ENCODE measurements at regions not wholly inside any gene's neighbourhood (a gene's known extent, or its start where the extent isn't known, plus 50 kb on each side); places are given as distances from the start of the nearest gene placed in this dataset.
A peak's percentile ranks its signal among the peaks of the same experiment; 100 is the strongest.
"Not testable (repeated sequence)": the region's sequence is repeated elsewhere in the genome, so short reads cannot be mapped to it uniquely, and the experiment has no call there.

DNA sequence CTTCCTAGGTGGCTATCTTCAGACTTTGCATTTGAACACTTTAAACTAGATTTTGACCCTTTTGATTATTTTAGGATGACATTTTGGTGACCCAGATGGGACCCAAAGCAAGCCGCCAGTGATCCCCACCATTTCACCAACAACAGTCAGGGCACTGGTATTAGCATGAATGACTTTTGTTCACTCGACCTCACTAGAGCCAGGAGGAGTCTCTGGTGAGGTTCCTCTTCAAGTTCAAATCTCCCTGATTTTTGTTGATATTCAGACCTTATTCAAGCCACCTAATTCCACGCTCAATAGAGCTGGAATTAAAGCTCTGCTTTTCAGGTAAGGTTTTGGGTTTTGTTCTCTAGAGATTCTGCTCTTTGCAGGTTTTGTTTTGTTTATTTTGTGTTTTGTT lies 202.3 kb downstream of the MREG start:
- DNase-seq (no peak), ATAC-seq (no peak)
- intact Hi-C loops (cut with micrococcal nuclease), result no loop called here

DNA sequence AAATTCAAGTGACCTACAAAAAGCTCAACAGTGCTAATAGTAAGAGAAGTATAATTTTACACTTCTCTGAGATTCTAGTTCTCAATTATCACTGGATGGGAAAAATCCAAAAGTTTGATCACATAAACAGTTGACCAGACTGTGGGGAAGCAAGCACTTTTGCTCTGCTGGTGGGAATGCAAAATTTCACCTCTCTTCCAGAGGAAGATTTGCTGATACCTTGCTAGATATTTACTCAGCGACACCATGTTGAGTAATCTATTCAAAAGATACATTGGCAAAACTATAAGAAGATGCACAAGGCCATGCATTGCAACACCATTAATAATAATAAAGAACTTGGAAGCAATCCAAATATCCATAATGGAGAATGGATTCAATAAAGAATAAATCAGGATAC lies 204.4 kb downstream of the MREG start:
- intact Hi-C loops (cut with micrococcal nuclease), result no loop called here
- ATAC-seq (no peak), DNase-seq (no peak)

- DNase-seq (no peak), ATAC-seq (no peak)
- intact Hi-C loops (cut with micrococcal nuclease), result no loop called here
These were observed 205.2 kb downstream of the MREG start for GRCh38 chr2:215808194-215808593.

DNA sequence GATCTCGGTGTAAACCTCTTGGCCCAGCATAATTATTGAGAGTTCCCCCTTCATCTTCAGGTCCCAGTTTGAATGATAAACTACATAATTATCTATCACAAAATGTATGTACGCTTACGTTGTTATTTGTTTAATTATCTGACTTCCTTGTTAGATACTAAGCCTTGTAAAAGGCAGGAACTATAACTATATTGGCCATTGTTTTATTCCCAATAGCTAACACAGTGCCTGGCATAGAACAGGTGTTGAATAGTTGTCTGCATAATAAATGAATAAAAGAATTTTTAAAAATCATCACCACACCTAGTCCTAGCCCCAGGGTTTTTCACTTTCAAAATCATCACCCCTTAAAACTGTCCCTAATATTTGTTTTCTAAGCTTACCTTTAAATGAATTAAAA lies 207.9 kb downstream of the MREG start:
- no peak for ATAC-seq
- intact Hi-C loops (cut with micrococcal nuclease), result no loop called here
- no peak for DNase-seq

- no peak for ATAC-seq
- intact Hi-C loops (cut with micrococcal nuclease), result no loop called here
- DNase-seq, result no peak
These were observed 210.2 kb downstream of the MREG start for GRCh38 chr2:215803150-215803549.

- intact Hi-C loops (cut with micrococcal nuclease), result no loop called here
These were observed 214.2 kb downstream of the MREG start for GRCh38 chr2:215799194-215799593.

DNA sequence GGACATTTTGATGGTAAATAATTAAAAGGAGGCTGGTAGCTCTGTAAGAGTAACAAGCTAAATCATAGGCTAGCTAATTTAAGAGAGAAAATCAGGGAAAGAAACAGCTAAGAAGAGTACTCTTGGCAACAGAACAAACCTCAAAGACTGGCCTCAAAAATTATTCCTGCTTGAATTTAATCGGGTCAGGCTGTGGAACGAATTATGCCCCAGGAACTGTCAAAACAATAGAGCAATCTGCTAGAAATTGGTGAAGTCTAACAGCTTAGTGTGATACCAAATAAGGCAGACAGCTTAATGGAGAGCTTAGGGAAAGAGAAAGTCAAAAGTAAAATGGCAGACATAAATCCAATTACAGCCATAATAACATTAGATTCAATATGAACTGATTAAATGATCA lies 215.7 kb downstream of the MREG start:
- intact Hi-C loops (cut with micrococcal nuclease), result no loop called here
- ATAC-seq (no peak), DNase-seq (no peak)

More at GRCh38 chr2:215799194-215799593, 214.2 kb downstream of the MREG start:
- ATAC-seq, result no peak
- no peak for DNase-seq

DNA sequence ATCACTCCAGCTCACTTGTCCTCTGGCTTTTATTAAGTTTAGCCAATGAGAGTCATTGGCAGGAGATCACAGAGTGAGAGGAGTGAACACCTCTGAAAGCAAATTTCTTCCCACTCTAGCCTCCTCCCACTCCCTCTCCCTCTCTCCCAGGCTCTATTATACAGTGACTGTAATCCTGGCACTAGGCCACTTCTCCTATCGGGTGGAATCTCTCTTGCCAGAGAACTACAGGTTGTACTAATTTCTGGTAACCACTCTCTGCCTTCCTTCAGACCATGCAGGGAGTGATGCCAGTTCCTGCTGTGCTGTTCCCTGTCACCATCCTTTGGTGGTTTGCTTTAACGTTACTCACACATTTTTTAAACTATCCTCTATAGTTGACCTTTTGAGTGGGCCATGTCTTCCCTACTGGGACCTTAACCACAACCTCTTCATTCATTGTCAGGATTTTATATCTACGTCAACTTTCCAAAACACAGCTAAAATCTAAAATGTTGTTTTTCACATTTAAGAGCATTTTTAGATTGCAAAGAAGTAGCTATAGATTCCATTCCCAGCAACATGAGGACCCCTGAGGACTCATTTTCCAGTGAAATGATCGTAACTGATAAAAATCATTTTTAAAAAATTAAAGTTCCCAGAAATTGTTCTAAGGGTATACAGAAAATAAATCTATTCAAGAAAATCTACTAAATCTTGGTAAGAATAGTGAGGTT lies 217.1 kb downstream of the MREG start:
- no peak for ATAC-seq
- no peak for DNase-seq
- intact Hi-C loops (cut with micrococcal nuclease), result no loop called here

DNA sequence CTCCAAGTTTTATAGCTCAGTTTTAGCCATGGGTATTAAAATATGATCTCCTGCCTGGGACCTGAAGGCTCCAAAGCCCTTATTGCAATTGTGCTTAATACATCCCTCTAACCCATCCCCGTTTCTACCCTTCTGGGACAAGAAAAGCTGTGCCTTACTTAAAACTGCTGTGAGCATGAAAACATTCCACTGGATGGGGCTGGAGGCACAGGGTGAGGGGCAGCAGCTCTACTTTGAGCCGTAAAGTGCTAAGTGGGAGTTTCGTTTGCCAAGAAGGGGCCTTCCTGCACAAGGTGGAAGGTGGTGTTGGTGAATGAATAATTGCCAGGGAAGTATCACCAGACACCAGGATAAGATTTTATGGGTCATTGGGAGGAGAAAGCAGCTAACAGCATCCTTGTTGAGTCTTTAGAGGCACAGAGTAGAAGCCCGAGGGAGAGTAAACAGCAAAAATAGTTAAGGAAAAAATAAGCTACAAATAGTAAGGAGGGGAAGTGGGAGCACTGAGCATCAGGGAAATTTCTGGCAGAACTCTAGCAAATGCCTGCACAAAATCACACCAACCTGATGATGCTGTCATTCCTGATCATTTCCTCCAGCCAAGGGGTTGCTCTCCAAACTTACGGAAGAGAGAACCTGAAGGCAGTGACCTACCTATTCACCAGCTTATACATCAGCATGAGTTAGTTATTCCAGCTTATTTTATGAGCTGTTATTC lies 218.4 kb downstream of the MREG start:
- ATAC-seq (no peak), DNase-seq (no peak)
- intact Hi-C loops (cut with micrococcal nuclease), result no loop called here

DNA sequence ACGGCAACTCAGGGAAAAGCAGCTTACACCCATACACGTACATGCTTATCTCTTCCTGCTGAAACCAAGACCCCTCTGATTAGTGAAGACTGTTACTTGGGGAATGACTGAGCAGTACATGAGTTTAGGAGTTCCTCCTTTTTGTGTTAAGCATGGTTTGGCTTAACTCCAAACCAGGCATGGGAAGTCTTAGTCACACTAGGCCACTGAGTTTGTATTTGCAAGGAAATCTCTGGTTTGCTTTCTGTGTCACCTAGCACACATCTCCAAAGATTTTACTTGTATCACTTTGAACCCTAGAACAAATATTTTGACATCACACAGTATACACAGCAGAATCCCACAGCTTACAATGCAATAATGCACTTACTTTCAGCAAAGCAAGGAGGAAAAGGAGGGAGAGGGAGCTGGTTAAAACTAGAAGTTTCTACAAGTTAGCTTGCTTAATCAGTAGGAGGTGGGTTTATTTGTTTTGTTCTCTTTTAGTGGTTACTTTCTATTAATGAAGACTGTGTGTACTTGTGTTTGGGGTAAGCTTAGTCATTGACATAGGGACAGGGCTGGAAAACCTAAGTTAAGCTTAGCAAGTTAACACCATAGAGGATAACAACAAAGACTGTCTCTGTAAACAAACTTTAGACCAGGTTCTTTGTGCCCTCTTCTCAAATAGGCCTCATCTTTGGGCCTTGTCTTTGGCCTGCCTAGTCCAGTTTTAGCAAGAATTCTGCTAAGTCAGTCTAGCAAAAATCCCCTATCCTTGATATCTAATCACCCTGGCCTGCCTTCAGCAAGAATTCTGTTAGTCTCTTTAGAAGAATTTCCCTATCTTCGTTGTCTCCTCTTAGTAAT lies 219.4 kb downstream of the MREG start:
- intact Hi-C loops (cut with micrococcal nuclease), result no loop called here
- DNase-seq (no peak), ATAC-seq (peak; percentile 76)

DNA sequence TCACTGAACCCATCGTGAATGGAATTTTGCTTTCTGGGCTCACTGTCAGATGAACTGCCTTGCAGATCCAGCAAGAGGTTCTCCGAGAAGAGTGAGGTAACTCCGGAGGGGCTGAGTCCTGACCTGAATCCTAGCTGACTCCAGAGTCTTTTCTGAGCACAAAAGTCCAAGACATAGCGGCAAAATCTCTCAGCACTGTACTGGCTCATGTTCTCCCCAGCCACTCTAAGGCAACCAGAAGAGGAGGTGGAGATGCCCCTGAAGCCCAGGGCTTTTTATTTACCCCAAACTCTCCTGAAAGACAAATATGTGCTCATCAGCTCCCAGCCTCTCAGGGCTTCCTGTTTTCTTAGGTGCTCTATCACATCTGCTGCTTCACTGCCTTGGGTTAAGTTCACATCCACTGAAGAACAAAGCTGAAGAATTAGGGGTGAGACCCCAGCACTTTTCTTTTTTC lies 221.8 kb downstream of the MREG start:
- no peak for ATAC-seq
- intact Hi-C loops (cut with micrococcal nuclease), result no loop called here
- no peak for DNase-seq

DNA sequence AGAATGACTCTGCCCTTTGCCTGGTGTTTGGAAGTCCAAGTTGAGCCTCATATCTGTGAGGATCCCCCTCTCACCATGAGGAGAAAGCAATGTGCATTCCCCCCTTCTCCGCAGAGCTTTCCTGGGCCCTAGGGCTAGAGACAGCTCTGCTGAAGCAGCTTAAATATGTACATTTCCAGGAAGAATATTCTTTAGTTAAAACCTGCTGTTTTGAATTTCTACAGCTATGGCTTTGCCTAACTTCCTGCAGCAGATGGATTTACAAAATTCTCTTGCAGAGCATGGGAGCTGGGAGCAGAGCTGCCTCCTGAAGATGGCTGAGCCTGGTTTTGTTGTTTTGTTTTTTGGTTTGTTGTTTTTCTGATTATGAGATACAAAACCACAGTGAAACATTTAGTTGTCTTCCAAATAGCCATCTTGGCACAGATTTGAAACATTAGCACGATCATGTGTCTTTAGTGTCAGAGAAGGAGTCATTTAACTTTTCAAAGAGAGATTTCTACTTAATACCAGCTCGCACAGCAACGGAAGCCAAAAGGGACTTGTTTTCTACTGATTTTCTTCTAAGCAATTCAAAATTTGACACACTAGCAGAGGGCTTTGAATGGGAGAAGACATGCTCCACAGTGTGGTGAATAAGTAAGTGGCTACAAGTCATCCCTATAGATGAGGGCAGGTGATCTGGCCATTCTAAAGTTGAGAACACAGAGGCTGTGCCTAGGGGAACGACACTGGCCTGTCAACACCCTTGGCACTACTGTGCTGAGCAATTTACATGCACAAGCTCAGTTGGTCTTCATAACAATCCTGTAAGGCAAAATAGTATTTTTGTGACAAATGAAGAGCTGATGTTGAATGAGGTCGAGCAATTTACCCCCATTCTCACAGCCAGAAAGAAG lies 222.6 kb downstream of the MREG start:
- DNase-seq, result no peak
- intact Hi-C loops (cut with micrococcal nuclease), result no loop called here
- no peak for ATAC-seq

GRCh38 chr2:215787565-215788178 lies 225.7 kb downstream of the MREG start:
- DNase-seq (no peak), ATAC-seq (no peak)
- intact Hi-C loops (cut with micrococcal nuclease), result no loop called here

GRCh38 chr2:215787025-215787424 lies 226.3 kb downstream of the MREG start:
- intact Hi-C loops (cut with micrococcal nuclease), result no loop called here
- no peak for ATAC-seq
- no peak for DNase-seq

DNA sequence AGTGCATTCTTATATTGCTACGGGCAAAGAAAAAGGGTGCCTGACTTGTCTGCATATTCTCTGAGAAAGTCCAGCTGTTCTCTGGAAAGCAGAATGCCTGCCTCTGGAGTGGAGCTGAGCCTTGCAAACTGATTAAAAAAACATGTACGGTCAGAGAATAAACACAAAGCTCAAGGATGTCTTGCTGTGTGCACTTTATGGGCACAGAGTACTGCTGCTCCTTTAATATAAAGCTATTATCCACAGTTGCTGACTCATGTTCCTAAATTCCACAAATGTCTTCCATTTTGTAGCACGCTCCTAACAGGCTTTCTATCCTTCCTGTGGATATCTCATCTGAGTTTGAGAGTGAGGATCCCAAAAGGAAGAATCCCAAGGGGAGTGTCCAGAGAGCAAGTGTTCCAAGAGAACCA lies 229.0 kb downstream of the MREG start:
- DNase-seq (no peak), ATAC-seq (peak; percentile 78)
- intact Hi-C loops (cut with micrococcal nuclease), result no loop called here

DNA sequence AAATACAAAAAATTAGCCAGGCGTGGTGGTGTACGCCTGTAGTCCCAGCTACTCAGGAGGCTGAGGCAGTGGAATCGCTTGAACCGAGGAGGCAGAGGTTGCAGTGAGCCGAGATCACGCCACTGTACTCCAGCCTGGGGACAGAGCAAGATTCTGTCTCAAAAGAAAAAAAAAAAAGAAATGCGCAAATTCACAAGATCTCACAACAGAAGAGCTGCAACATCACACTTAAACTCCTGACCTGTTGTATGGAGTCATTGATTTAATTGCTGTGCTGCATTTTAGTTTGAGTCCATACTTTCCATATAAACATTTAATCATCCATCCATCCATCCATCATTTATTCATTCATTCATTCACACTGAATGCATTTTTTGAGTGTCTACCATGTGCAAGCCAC lies 229.7 kb downstream of the MREG start:
- ATAC-seq; intact Hi-C loops (cut with micrococcal nuclease); DNase-seq: not testable (repeated sequence)

DNA sequence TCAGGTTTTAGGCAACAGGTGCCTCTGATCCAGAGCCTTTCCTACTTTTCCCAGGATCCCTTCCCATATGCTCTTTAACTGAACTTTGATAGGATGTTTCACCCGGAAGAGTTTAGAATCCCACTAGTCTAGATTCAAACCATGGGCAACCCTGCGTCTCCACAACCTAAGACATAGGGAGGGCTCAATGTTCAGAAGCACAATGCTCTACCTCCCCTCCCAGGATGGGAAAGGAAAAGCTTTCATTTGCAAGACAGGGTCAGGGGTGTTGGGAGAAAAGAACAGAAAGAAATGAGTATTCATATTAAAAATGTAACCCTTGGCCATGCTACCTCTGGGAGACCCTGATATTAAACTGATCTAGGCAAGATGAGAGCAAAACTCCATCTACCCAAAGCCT lies 230.4 kb downstream of the MREG start:
- intact Hi-C loops (cut with micrococcal nuclease), result no loop called here
- ATAC-seq, result no peak
- no peak for DNase-seq

DNA sequence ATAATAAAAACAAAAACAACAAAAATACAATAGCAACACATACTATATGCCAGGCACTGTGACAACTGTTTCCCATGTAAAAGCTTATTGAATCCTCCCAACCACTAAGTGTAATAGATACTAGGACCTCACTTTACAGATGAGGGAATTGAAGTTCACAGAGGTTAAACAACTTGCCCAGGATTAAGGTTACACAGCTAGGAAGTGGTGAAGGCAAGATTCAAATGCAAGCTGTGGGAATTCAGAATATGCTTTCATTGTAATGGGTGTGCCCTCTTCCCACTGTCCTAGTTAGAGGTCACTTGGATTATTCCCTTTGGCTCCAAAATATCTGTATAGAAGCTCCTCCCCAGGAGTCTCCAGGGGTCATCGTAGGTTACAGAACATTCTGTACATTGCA lies 231.1 kb downstream of the MREG start:
- intact Hi-C loops (cut with micrococcal nuclease), result no loop called here
- DNase-seq, result no peak
- ATAC-seq, result no peak
